ENCODE measurements at regions not wholly inside any gene's neighbourhood (a gene's known extent, or its start where the extent isn't known, plus 50 kb on each side); places are given as distances from the start of the nearest gene placed in this dataset.
A peak's percentile ranks its signal among the peaks of the same experiment; 100 is the strongest.

GRCh38 chr21:38626306-38626705 is 128.0 kb upstream of the ERG start:
- H3K27ac ChIP-seq (ENCODE audit: extremely low read depth, low read depth, low read length), result no peak overlapping the region
- ChIA-PET CTCF (no interaction called here), POLR2A (no interaction called here)
- no peaks in the 10 kb centered on the region for H3K36me3 ChIP-seq (ENCODE audit: control insufficient read depth in 2 of 2, insufficient read depth in 1 of 2, low read length in 2 of 2)
- no peak overlapping the region for H3K4me3 ChIP-seq (ENCODE audit: low read depth, low read length)
- no peaks in the 10 kb centered on the region for H3K4me1 ChIP-seq (ENCODE audit: control insufficient read depth, insufficient read depth, low read length)
- TF ChIP-seq ZNF596 (tag by site-specific recombination; IDR thresholded peaks at IDR 0.05) (no peak), ZNF112 (tag by site-specific recombination; IDR thresholded peaks at IDR 0.05) (no peak), PRDM10 (tag by site-specific recombination; IDR thresholded peaks at IDR 0.05) (no peak), ZNF416 (tag by site-specific recombination; IDR thresholded peaks at IDR 0.05) (no peak), ZNF175 (tag by site-specific recombination; IDR thresholded peaks at IDR 0.05) (no peak), ZBTB21 (tag by site-specific recombination; IDR thresholded peaks at IDR 0.05) (peak; percentile 46; the same call in 1 of the 2 replicates)
- TF ChIP-seq, protein P1, sequence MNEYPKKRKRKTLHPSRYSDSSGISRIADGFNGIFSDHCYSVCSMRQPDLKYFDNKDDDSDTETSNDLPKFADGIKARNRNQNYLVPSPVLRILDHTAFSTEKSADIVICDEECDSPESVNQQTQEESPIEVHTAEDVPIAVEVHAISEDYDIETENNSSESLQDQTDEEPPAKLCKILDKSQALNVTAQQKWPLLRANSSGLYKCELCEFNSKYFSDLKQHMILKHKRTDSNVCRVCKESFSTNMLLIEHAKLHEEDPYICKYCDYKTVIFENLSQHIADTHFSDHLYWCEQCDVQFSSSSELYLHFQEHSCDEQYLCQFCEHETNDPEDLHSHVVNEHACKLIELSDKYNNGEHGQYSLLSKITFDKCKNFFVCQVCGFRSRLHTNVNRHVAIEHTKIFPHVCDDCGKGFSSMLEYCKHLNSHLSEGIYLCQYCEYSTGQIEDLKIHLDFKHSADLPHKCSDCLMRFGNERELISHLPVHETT (tag by site-specific recombination; IDR thresholded peaks at IDR 0.05), result no peak
- no peaks in the 10 kb centered on the region for H3K9me3 ChIP-seq (ENCODE audit: control insufficient read depth, insufficient read depth, low read depth, low read length)

DNA sequence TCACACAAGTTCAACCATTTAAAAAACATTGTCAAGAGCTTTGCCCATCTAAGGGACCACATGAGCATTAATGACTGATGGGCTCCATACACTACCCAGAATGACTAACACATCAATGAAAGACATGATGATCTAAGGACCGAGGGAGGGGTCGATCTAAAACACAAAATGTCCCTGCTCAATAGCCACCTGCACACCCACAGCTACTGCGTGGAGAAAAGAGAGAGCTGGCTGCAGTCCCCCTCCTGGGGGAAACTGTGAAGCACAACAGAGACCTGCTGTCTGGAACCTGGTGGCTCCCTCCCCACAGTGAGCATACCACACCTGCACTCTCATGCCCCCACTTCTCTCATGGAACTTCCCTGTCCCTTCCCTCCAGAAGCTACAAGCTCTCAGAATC is 130.1 kb upstream of the ERG start:
- ChIA-PET CTCF (interaction anchor here (0.7 kb wide), 1 partner anchor 15 kb away, joined by 3 read pairs; no protein-coding TSS in a partner anchor), POLR2A (no interaction called here)
- Histone ChIP-seq H3K36me3 (ENCODE audit: control insufficient read depth in 2 of 2, insufficient read depth in 1 of 2, low read length in 2 of 2) (no peaks in the 10 kb centered on the region), H3K9me3 (ENCODE audit: control insufficient read depth, insufficient read depth, low read depth, low read length) (no peaks in the 10 kb centered on the region), H3K4me3 (ENCODE audit: low read depth, low read length) (no peak overlapping the region), H3K4me1 (ENCODE audit: control insufficient read depth, insufficient read depth, low read length) (no peaks in the 10 kb centered on the region), H3K27ac (ENCODE audit: extremely low read depth, low read depth, low read length) (no peak overlapping the region)
- TF ChIP-seq ZNF155 (tag by site-specific recombination; IDR thresholded peaks at IDR 0.05) (no peak), ZNF660 (tag by site-specific recombination; IDR thresholded peaks at IDR 0.05) (no peak), ZNF76 (tag by site-specific recombination; IDR thresholded peaks at IDR 0.05; ENCODE audit: borderline replicate concordance, low read depth) (no peak), KLF7 (tag by site-specific recombination; IDR thresholded peaks at IDR 0.05; ENCODE audit: borderline replicate concordance) (no peak), IKZF3 (tag by site-specific recombination; IDR thresholded peaks at IDR 0.05) (no peak), ZBTB8A (tag by site-specific recombination; IDR thresholded peaks at IDR 0.05) (no peak), ZNF571 (tag by site-specific recombination; IDR thresholded peaks at IDR 0.05) (no peak), KLF16 (tag by site-specific recombination; IDR thresholded peaks at IDR 0.05) (no peak), ZNF529 (tag by site-specific recombination; IDR thresholded peaks at IDR 0.05; ENCODE audit: insufficient replicate concordance) (no peak), ZNF580 (tag by site-specific recombination; IDR thresholded peaks at IDR 0.05) (no peak), ZNF350 (tag by site-specific recombination; IDR thresholded peaks at IDR 0.05) (no peak), ZNF701 (tag by site-specific recombination; IDR thresholded peaks at IDR 0.05) (no peak), ZNF449 (tag by site-specific recombination; IDR thresholded peaks at IDR 0.05) (no peak), ZNF121 (tag by site-specific recombination; IDR thresholded peaks at IDR 0.05) (no peak), ZNF621 (tag by site-specific recombination; IDR thresholded peaks at IDR 0.05) (no peak)
- TF ChIP-seq, protein P2, sequence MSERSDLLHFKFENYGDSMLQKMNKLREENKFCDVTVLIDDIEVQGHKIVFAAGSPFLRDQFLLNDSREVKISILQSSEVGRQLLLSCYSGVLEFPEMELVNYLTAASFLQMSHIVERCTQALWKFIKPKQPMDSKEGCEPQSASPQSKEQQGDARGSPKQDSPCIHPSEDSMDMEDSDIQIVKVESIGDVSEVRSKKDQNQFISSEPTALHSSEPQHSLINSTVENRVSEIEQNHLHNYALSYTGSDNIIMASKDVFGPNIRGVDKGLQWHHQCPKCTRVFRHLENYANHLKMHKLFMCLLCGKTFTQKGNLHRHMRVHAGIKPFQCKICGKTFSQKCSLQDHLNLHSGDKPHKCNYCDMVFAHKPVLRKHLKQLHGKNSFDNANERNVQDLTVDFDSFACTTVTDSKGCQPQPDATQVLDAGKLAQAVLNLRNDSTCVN (tag by site-specific recombination; optimal IDR thresholded peaks at IDR 0.05), result no peak
